K562 (cell line): ENCODE measurements at regions not wholly inside any gene's neighbourhood (a gene's known extent, or its start where the extent isn't known, plus 50 kb on each side); places are given as distances from the start of the nearest gene placed in this dataset.

Source experiments
- ATAC-seq: fragments of 200-7000 bp; cut with Tn5 transposase; 3 replicates; pipeline ENCODE4 v1.9.1; 2020; ENCODE audit warnings: moderate library complexity
- BruUV-seq: library from RNA; stranded (reverse); fragments of 400-500 nt; replicated peaks from 2 replicates; lab custom pipeline; 2021; lab: Mats Ljungman, UMichigan
- CTCF ChIA-PET: fragments of 300-600 bp; formaldehyde crosslinking; extraction: SDS; loops from one replicate; lab custom pipeline; 2021; ENCODE audit warnings: low intra/inter-chr PET ratio; lab: Yijun Ruan, JAX
- POLR2A ChIA-PET: fragments of 300-600, 350-650 bp; sonication (Branson Sonifier 250); formaldehyde crosslinking; extraction: SDS; loops from one replicate; lab custom pipeline; 2021; ENCODE audit warnings: antibody characterized with exemption, inconsistent platforms; lab: Yijun Ruan, JAX
- DNase-seq, 4 experiments: peaks; one replicate each; pipeline versions ENCODE4 v3.0.0 to v3.0.0-alpha.2; 2011 to 2018; ENCODE audit warnings: low spot score in 3 of 4, mixed read lengths in 3 of 4; ENCODE audit errors: extremely low read depth in 1 of 4
- FAIRE-seq: peaks from 2 replicates; lab custom pipeline; 2011; peaks lifted over from hg19 to GRCh38; lab: Jason Lieb, UNC
- H2AFZ ChIP-seq: 2 replicates; pipeline ENCODE4 v1.6.0; 2011; ENCODE audit warnings: low read depth, low read length, control low read depth, inconsistent platforms
- H3K27ac ChIP-seq: fragments of 200-600 bp; 3 replicates; pipeline ENCODE4 v1.8.0; 2011; ENCODE audit warnings: low read depth, mild to moderate bottlenecking, control low read depth, inconsistent platforms, low read length, moderate library complexity, mixed read lengths; ENCODE audit errors: extremely low read depth
- H3K27me3 ChIP-seq, 2 experiments: fragments of 300-600 bp in 1 of 2; 2 replicates in 1 of 2; 3 replicates in 1 of 2; pipeline versions ENCODE4 v1.6.0 to v1.8.0; 2011; ENCODE audit warnings: inconsistent platforms in 2 of 2, low read length in 2 of 2, mild to moderate bottlenecking in 1 of 2, mixed read lengths in 1 of 2, moderate library complexity in 1 of 2; ENCODE audit not compliant: control insufficient read depth in 2 of 2, insufficient read depth in 2 of 2
- H3K36me3 ChIP-seq: fragments of 300-600 bp; 3 replicates; pipeline ENCODE4 v1.8.0; 2011; ENCODE audit warnings: mild to moderate bottlenecking, low read length, inconsistent platforms; ENCODE audit not compliant: control insufficient read depth, insufficient read depth
- H3K4me1 ChIP-seq, 2 experiments: fragments of 200-600 bp in 1 of 2; replicated peaks in 1 of 2; 2 replicates in 1 of 2; 3 replicates in 1 of 2; pipeline versions ENCODE4 v1.5.1 to v1.8.0; 2011; ENCODE audit warnings: inconsistent platforms in 2 of 2, low read length in 2 of 2, mild to moderate bottlenecking in 1 of 2, mixed read lengths in 1 of 2, moderate library complexity in 1 of 2; ENCODE audit not compliant: control insufficient read depth in 2 of 2, insufficient read depth in 2 of 2
- H3K4me2 ChIP-seq: 2 replicates; pipeline ENCODE4 v1.6.1; 2011; ENCODE audit warnings: low read length, control low read depth, inconsistent platforms, mixed read lengths; ENCODE audit not compliant: insufficient read depth
- H3K4me3 ChIP-seq: fragments of 200-600 bp; sonication (generic), shearing (Covaris generic); 2 replicates; pipeline ENCODE4 v1.5.1; 2016; ENCODE audit warnings: control low read depth, inconsistent platforms
- H3K79me2 ChIP-seq: fragments of 200-600 bp; 3 replicates; pipeline ENCODE4 v1.8.0; 2011; ENCODE audit warnings: low read length, inconsistent platforms; ENCODE audit not compliant: control insufficient read depth, insufficient read depth
- H3K9ac ChIP-seq, 2 experiments: 2 replicates each; pipeline versions ENCODE4 v1.6.0 to v1.6.1; 2011; ENCODE audit warnings: low read depth in 2 of 2, low read length in 2 of 2, control low read depth in 1 of 2, inconsistent platforms in 1 of 2, mild to moderate bottlenecking in 1 of 2, mixed read lengths in 1 of 2; ENCODE audit not compliant: insufficient read depth in 1 of 2
- H3K9me1 ChIP-seq: one replicate; pipeline ENCODE4 v1.6.0; 2011; ENCODE audit warnings: inconsistent platforms, mild to moderate bottlenecking, low read length, moderate library complexity; ENCODE audit not compliant: control insufficient read depth, insufficient read depth
- H3K9me3 ChIP-seq: replicated peaks from 2 replicates; pipeline ENCODE4 v1.5.1; 2011; ENCODE audit warnings: low read depth, low read length, inconsistent platforms; ENCODE audit not compliant: control insufficient read depth, insufficient read depth
- H4K20me1 ChIP-seq: replicated peaks from 2 replicates; pipeline ENCODE4 v1.6.1; 2011; ENCODE audit warnings: low read length, inconsistent platforms, mixed read lengths; ENCODE audit not compliant: control insufficient read depth, insufficient read depth
- DDX20 ChIP-seq: fragments of 450-650 bp; IDR thresholded peaks from 2 replicates; pipeline ENCODE4 v1.6.1; 2016; ENCODE audit warnings: missing genetic modification characterization, low read depth, mild to moderate bottlenecking, missing compliant biosample characterization, moderate library complexity
- DIDO1 ChIP-seq: fragments of 450-650 bp; IDR thresholded peaks from 2 replicates; pipeline ENCODE4 v1.6.1; 2016; ENCODE audit warnings: low read depth, missing biosample characterization, missing genetic modification characterization
- HIVEP1 ChIP-seq: fragments of 250-450 bp; sonication (Bioruptor Pico); IDR thresholded peaks from 2 replicates; pipeline ENCODE4 v1.4.0; 2020; ENCODE audit warnings: mild to moderate bottlenecking
- MAFK ChIP-seq: IDR thresholded peaks from 2 replicates; pipeline ENCODE4 v1.6.1; 2011; ENCODE audit warnings: low read length, improper control_type of control experiment
- POLR2A ChIP-seq: fragments of 450-650 bp; conservative IDR thresholded peaks from 2 replicates; pipeline ENCODE4 v1.6.1; 2016
- PURB ChIP-seq: sonication (generic); formaldehyde crosslinking; IDR thresholded peaks from 2 replicates; pipeline ENCODE4 v1.9.0; 2021; ENCODE audit warnings: low read depth, mild to moderate bottlenecking, missing genetic modification reagents
- RBM22 ChIP-seq: fragments of 200-400 bp; formaldehyde crosslinking; IDR thresholded peaks from 2 replicates; pipeline ENCODE4 v1.6.1; 2018; ENCODE audit warnings: low read length, low read depth; ENCODE audit not compliant: poor library complexity, severe bottlenecking
- SIN3B ChIP-seq: fragments of 450-650 bp; IDR thresholded peaks from 2 replicates; pipeline ENCODE4 v1.6.1; 2017; ENCODE audit warnings: low read depth, mild to moderate bottlenecking, moderate library complexity
- TBP ChIP-seq: optimal IDR thresholded peaks from 2 replicates; pipeline ENCODE3; 2011; ENCODE audit warnings: low read depth, low read length, improper control_type of control experiment
- TCF3 ChIP-seq: sonication (generic); formaldehyde crosslinking; IDR thresholded peaks from 2 replicates; pipeline ENCODE4 v1.4.0; 2020; ENCODE audit warnings: mild to moderate bottlenecking, missing genetic modification reagents
- ZBED1 ChIP-seq: IDR thresholded peaks from 2 replicates; pipeline ENCODE4 v1.6.1; 2014
- ZBTB34 ChIP-seq: fragments of 250-450 bp; sonication (Bioruptor Pico); IDR thresholded peaks from 2 replicates; pipeline ENCODE4 v1.8.0; 2021; ENCODE audit warnings: mild to moderate bottlenecking, moderate library complexity
- ZNF184 ChIP-seq: sonication (generic); formaldehyde crosslinking; IDR thresholded peaks from 2 replicates; pipeline ENCODE4 v1.5.0; 2020; ENCODE audit warnings: missing genetic modification reagents
- ZNF57 ChIP-seq: fragments of 450-650 bp; formaldehyde crosslinking; IDR thresholded peaks from 2 replicates; pipeline ENCODE4 v1.4.0; 2020; ENCODE audit warnings: mild to moderate bottlenecking, moderate library complexity
- WGBS: fragments of 100-300 bp; shearing (Covaris generic); methylation state at CpG from one replicate; pipeline ENCODE4 v1.1.6; 2016; ENCODE audit warnings: low coverage, mixed read lengths; ENCODE audit not compliant: insufficient coverage; ENCODE audit errors: missing lambda C conversion rate; 5-methylcytosine and 5-hydroxymethylcytosine counted together
- in situ Hi-C: fragments of 300-500 bp; cut with MboI; formaldehyde crosslinking; loops from 4 replicates; pipeline ENCODE4 v1.15.0; 2018; ENCODE audit warnings: inconsistent platforms, mixed read lengths
- intact Hi-C: fragments of 100-400 bp; cut with micrococcal nuclease; formaldehyde crosslinking; loops from 2 replicates; pipeline ENCODE4 v1.14.2; 2022

GRCh38 chr5:13427827-13428557 lies 516.5 kb downstream of the DNAH5 start:
- CTCF ChIA-PET = no interaction called here
- H3K9me1 ChIP-seq = no peaks in the 10 kb centered on the region
- no peak overlapping the region for H2AFZ ChIP-seq
- intact Hi-C loops = no loop called here
- ATAC-seq = no peak
- H3K79me2 ChIP-seq = no peaks in the 10 kb centered on the region
- no peaks in the 10 kb centered on the region for H3K27me3 ChIP-seq
- TF ChIP-seq ZNF184 (no peak), SIN3B (no peak), ZBED1 (no peak), TCF3 (CRISPR knock-in tag) (no peak), HIVEP1 (CRISPR knock-in tag) (no peak), PURB (CRISPR knock-in tag) (no peak), TBP (no peak), ZNF57 (CRISPR knock-in tag) (no peak), MAFK (no peak), ZBTB34 (CRISPR knock-in tag) (no peak), POLR2A (no peak), RBM22 (no peak), DIDO1 (tag) (no peak), DDX20 (tag) (no peak)
- TF ChIP-seq, all 486 proteins: peak for 0
- no peak overlapping the region for H3K4me2 ChIP-seq
- no TSS peak for BruUV-seq
- H3K4me1 ChIP-seq = no peaks in the 10 kb centered on the region
- 1% methylated on average over 6 of the region's 6 CpGs for WGBS
- no peak overlapping the region for H3K27ac ChIP-seq
- POLR2A ChIA-PET = no interaction called here
- DNase-seq (no peak), FAIRE-seq (no peak)
- H3K4me3 ChIP-seq = no peak overlapping the region
- H3K9ac ChIP-seq = no peak overlapping the region
- no peaks in the 10 kb centered on the region for H4K20me1 ChIP-seq
- H3K36me3 ChIP-seq = no peaks in the 10 kb centered on the region
- no peaks in the 10 kb centered on the region for H3K9me3 ChIP-seq
- in situ Hi-C loops = no loop called here
